HG03045 (cell line): ENCODE measurements at regions not wholly inside any gene's neighbourhood (a gene's known extent, or its start where the extent isn't known, plus 50 kb on each side); places are given as distances from the start of the nearest gene placed in this dataset.

ENCODE experiments used
- ATAC-seq: cut with Tn5 transposase; IDR thresholded peaks from one replicate; pipeline ENCODE4 v1.9.1; 2021; ENCODE audit warnings: mild to moderate bottlenecking, moderate library complexity; ENCODE audit not compliant: unreplicated experiment

- no peak for ATAC-seq
Observed at GRCh38 chr7:98679741-98680140, 62.7 kb downstream of the NPTX2 start.

DNA sequence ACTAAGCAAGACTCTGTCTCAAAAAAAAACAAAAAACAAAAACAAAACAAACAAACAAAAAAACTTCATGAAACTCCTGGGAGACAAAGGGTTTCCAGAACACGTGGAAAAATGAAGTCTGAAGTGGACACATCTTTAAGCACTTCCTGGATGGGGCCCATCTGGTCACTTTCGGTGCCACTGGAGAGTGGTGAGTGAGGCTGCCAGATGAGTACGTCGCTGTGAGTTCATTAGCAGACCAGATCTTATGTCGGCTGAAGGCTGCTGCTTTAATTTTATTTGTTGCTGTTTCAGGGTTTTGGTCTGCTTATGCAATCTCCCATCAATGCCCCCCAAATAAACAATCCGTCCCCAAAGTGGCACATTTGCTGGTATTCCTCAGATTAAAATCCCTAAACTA lies 64.4 kb downstream of the NPTX2 start:
- ATAC-seq: no peak

DNA sequence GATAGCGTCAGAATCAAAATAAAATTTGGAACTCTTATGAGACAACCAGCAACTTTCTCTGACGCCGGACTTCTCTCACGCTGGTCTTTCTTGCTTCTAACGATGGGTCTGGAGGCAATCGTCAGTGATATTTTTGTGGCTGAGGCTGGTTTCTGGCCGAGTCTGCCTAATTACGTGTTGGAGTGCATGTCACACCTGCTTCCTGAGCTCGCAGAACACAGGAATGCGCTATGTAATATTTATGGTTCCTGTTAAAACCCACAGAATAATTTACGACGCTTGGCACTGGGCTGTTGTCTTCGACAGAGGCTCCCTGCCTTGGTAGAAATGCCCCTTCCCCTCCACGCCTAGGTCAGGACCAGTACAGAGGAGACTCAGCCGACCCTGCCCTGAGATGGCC lies 64.9 kb downstream of the NPTX2 start:
- no peak for ATAC-seq

GRCh38 chr7:98683514-98683913 lies 66.4 kb downstream of the NPTX2 start:
- ATAC-seq: no peak

DNA sequence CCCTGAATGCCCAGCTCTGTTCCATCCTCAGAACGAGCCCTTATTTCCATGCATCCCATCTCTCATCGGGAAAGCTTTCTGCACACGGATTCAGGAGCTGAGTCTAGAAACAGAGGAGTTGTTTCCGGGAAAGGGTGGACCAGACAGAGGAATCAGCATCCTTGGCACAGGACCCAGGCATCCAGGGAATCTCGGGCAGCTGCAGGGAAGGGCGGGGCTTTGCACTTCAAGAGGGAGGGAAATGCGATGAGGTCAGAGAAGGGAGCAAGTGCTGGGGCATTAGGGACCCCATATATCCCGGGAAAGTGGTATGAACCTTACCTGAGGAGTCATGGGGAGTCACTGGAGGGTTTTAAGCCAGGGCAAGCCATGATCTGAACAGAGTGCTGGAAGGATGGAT lies 68.5 kb downstream of the NPTX2 start:
- ATAC-seq: no peak

GRCh38 chr7:98686466-98687080 lies 69.5 kb downstream of the NPTX2 start:
- ATAC-seq: no peak

- no peak for ATAC-seq
Observed at GRCh38 chr7:98687111-98687751, 70.1 kb downstream of the NPTX2 start.

GRCh38 chr7:98691619-98692018 lies 74.5 kb downstream of the NPTX2 start:
- no peak for ATAC-seq

- ATAC-seq: no peak
Observed at GRCh38 chr7:98697083-98697482, 80.0 kb downstream of the NPTX2 start.

- ATAC-seq: no peak
Observed at GRCh38 chr7:98697485-98698240, 80.6 kb downstream of the NPTX2 start.

DNA sequence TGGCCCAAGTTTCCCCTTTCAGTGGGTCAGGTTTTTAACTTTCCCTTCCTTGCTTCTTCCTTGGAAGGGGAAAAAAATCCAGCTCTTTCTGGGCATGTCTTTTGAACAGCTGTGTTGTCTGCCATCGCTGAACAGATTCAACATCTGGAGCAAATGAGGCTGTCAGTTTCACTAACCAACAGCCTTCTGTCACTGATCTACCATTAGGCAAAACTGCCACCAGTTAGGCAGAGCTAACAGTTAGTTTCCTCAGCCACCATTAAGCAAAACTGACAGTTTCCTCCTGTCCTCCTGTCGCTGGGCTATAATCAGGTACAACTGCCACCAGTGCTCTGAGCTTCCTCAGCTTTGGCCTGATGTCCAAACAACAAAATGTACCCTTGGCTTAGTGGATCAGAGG lies 81.9 kb downstream of the NPTX2 start:
- no peak for ATAC-seq

DNA sequence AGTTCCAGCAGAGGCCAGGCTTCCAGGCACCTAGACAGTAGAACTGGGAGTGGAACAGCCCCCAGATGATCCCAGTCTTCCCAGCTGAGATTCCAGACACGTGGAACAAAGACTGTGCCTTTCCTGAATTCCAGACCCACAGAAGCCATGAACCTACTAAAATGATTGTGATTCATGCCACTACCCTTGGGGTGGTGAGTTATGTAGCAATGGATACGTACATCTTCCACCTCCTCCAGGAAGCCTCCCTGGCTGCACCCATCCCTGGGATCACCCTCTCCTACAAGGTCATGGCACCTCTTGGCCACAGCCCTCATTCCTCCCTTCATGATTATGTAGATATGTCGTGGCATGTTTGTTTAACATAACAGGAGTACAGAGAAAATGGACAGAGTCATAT lies 83.4 kb downstream of the NPTX2 start:
- ATAC-seq: no peak

- ATAC-seq: no peak
Observed at GRCh38 chr7:98701372-98701771, 84.3 kb downstream of the NPTX2 start.

GRCh38 chr7:98702021-98702420 lies 84.9 kb downstream of the NPTX2 start:
- no peak for ATAC-seq

- no peak for ATAC-seq
Observed at GRCh38 chr7:98703916-98704315, 86.8 kb downstream of the NPTX2 start.

DNA sequence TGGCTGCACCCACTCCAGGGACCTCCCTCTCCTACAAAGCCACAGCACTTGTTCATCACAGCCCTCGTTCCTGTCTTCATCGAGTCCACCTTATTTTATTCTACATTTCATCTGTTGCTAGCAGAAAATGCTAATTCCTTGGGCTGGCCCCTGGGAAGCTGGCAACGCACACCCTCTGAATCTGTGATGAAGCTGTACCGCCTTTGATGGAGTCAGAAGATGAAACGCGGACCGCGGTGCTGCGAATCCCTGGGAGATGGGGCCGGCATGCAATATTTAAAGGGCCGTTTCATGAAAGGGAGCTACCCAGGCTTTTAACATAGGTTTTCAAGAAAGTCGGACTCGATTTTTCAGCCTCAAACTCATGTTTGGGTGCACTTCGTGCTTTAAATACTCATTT lies 88.5 kb downstream of the NPTX2 start:
- no peak for ATAC-seq

- ATAC-seq: no peak
Observed at GRCh38 chr7:98707076-98707475, 90.0 kb downstream of the NPTX2 start.

- ATAC-seq: no peak
Observed at GRCh38 chr7:98711945-98712344, 94.9 kb downstream of the NPTX2 start.

- no peak for ATAC-seq
Observed at GRCh38 chr7:98713165-98713810, 96.2 kb downstream of the NPTX2 start.

DNA sequence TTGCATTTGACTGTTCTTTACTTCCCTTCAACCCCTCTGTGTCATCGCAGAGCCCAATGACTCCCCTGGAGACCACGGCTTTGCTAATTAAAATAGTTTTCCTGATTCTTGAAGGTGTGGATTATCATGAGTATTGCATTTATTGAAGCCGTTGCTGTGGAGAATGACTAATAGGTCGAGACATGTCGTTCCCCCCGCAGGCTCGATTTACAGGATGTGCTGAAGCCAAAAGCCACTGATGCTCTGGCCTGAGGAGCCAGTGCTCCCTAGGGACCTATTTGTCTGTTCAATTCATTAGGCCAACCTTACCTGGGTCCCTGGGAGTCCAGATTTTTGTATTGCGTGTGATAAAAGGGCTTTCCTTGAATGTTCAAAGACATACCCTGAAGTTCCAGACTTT lies 102.3 kb downstream of the NPTX2 start:
- ATAC-seq: no peak

- no peak for ATAC-seq
Observed at GRCh38 chr7:98722402-98722801, 105.3 kb downstream of the NPTX2 start.

GRCh38 chr7:98724591-98724990 lies 107.5 kb downstream of the NPTX2 start:
- no peak for ATAC-seq
